ENCODE measurements at regions not wholly inside any gene's neighbourhood (a gene's known extent, or its start where the extent isn't known, plus 50 kb on each side); places are given as distances from the start of the nearest gene placed in this dataset.

DNA sequence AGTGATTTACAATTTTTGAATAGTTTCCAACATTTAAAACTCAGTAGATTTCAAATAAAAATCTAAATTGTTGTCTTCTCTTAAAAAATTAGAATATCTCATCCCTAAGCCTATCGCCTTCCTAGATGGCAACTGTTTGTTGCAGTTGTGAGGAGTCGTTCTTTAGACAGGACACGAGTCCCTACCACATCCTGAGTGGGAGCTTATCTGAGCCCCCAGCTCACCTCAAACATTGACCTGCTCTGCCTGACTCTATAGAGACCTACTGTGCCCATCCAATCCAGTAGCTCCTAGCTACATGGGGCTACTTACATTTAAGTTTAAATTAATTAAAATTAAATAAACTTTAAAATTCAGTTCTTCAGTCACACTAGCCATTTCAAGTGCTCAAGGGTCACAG, 434.7 kb downstream of the FOXO1 start:
- no peak for ATAC-seq
- intact Hi-C loops (cut with DNase I), result no loop called here
- no peak for DNase-seq (ENCODE audit: missing footprints)

DNA sequence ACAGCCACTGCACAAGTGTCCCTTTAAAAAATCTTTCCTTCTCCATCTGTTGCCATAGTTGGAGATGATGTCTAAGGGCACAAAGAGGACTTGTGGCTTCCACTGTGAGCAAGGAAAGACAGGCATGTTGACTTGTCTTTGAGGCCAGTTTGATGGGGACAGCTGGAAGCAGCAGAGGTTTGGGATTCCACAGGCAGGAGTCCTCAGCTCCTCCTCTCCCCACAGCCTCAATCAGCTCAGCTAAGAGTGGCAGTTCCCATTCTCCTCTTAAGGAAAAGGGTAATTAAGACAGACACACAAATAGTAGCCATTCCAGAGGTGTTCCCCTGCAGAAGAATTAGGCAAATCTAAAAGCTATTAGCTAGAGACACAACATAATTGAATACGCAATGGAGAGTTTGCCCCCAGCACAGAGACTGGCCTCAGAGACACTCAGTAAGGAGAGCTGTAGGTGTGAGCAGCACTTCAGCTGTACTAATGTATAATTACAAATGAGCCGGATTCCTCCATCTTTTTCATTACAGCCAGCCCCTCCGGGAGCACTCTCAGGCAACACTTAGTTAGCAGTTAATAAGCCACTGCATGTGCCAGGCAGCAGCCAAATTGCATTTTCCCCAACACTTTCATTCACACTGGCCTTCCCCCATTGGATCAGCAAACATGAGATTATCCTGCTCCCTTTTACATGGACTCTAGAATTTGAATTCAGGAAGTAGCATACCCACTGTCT, 434.0 kb downstream of the FOXO1 start:
- ATAC-seq (no peak), DNase-seq (ENCODE audit: missing footprints) (no peak)
- intact Hi-C loops (cut with DNase I), result no loop called here

DNA sequence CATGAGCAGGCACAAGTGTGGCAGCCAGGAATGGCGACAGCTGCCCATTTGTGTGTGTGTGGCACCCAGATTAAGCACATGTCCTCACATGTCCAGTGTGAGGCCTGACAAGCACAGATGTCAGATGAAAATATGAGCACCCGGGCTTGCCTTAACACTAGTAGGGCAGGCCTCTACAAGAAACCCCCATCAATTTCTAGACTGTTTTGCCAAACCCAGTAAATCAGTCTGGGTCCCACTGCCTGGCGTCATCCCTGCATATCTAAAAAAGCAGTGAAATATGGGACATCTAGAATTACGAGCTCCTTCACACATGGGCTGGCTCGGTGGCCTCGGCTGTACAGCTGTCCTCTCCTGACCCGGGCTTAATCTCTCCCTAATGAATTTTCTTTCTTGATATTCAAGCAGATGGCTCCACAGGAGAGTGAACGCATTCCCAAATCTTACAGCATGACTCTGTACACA, 432.7 kb downstream of the FOXO1 start:
- DNase-seq (ENCODE audit: missing footprints) (peak; percentile 81), ATAC-seq (peak; percentile 81)
- intact Hi-C loops (cut with DNase I), result no loop called here

DNA sequence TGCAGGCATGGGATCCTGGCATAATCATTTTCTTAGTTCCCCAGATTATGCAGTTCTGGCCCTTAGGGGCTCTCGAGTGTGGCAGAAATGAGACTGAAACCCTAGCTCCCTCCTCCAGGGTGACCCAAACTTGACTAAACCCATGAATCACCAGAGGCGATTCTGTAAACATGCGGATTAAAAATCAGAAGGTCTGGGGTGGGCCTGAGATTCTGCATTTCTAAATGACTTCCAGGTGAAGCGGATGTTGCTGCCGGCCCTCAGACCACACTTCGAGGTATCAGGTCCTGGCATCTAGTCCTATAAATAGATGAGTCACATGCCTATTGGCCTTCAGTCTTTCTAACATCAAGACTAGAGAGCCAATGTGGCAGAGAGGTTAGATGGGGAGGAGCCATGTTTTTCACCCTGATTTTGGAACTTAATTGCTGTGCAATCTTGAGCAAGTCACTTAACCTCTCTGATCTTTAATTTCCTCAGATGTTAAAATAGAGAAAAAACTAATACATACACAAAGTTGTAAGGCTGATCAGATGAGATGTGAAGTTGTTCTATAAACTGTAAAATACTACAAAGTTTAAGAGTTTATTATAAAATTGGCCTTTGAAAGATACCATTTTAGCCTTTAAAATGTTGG, 431.2 kb downstream of the FOXO1 start:
- intact Hi-C loops (cut with DNase I), result no loop called here
- DNase-seq (ENCODE audit: missing footprints), result no peak
- no peak for ATAC-seq

DNA sequence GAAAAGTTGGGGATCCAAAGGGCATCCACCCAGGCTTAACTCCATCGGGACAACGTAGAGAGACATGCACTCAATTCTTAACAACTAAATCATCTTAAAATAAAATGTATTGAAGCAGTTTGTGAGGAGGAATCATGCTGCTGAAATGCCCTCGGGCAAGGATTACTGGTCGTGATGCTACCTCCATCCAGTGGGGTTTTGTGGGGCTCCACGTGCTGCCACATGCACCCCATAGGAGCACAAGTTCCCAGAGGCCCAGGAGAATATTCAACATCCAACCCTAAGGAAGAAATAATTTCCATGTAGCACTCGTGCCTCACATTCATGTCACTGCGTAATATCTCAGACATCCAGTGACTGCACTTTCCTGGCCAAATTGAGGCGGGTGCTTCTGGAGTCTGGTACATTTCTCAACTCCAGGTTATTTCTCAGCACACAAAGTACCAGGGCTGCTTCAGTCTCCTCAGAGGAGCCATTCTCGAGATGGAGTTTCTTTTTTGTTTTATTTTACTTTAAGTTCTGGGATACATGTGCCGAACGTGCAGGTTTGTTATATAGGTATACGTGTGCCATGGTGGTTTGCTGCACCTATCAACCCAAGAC, 429.8 kb downstream of the FOXO1 start:
- intact Hi-C loops (cut with DNase I), result no loop called here
- DNase-seq (ENCODE audit: missing footprints), result no peak
- ATAC-seq, result peak; percentile 76

DNA sequence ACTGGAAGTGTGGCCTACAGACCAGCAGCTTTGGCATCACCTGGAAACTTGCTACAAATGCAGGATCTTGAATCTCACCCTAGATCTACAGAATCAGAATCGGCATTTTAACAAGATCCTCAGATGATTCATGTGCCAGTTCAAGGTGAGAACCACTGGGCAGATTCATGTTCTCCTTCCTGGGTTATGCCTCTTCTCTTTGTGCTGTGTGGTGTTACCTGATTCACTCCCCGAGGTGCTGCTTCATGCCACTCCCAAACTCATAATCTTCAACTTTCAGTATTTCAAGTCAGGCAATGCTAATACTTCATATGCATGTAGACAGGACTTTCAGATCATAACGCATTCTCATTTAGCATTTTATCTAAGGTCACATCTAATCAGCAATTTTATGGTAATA, 427.7 kb downstream of the FOXO1 start:
- intact Hi-C loops (cut with DNase I), result no loop called here
- DNase-seq (ENCODE audit: missing footprints), result no peak
- no peak for ATAC-seq

DNA sequence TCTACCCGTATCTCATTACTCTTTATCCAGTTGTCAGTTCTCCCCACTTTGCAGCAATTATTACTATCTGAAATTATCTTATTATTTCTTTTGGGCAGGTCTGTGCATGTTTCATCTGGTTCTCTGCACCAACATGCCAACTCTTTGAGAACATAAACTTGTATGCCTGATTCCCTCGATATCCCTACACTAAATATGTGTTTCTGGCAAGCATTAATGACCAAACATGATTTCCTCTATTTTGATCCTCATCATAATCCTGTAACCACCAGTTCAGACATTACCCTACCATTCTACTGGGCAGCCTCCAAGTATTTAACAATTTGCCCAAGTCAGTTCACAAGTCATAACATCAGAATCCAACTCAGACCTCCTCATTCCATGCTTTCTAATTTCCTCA, 426.1 kb downstream of the FOXO1 start:
- DNase-seq (ENCODE audit: missing footprints) (no peak), ATAC-seq (no peak)
- intact Hi-C loops (cut with DNase I), result no loop called here

DNA sequence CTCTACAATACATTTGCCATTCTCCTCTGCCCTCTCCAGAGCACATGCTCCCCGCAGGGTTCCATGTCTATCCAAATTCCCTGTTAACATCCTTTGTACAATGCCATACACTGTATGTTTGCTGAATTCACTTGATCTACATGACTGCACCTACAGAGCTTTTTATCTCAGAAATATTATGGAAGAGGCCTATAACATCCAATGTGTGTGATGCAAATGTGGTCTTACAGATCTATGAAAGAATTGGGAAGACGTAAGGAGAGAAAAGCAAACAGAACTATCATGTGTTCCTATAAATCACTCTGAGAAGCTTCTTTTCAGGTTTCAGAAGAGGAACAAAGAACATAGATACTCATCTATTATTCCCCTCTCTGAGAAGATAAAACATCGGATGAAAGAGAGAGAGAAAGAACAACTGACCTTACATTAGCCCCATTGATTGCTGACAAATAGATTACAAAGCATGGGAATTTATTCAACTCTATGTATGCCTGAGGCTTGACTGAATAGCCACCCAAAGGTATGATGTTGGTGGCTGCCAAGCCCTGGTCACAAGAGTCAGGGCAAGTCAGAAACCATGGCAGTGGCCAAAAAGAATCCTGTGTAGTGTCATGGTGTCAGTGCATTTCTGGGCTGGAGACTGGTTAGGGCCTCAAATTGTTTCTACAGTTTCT, 425.2 kb downstream of the FOXO1 start:
- ATAC-seq (no peak), DNase-seq (ENCODE audit: missing footprints) (no peak)
- intact Hi-C loops (cut with DNase I), result no loop called here

DNA sequence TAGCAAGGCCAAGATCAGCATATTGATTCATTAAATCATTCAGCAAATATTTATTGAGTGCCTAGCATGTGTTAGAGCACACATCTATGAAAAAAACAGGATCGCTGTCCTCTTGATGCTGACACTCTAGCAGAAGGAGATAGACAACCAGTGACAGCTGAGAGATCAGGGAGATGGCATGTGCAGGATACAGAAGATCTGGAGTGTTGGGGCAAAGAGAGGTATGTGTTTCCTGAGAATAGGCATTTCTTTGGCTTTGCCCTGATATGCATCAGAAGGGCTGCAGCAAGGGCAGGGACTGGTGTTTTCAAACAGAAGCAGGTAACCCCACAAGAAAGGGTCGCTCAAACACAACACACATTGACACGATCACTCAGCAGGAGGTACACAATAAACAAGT, 423.4 kb downstream of the FOXO1 start:
- no peak for ATAC-seq
- intact Hi-C loops (cut with DNase I), result no loop called here
- no peak for DNase-seq (ENCODE audit: missing footprints)

DNA sequence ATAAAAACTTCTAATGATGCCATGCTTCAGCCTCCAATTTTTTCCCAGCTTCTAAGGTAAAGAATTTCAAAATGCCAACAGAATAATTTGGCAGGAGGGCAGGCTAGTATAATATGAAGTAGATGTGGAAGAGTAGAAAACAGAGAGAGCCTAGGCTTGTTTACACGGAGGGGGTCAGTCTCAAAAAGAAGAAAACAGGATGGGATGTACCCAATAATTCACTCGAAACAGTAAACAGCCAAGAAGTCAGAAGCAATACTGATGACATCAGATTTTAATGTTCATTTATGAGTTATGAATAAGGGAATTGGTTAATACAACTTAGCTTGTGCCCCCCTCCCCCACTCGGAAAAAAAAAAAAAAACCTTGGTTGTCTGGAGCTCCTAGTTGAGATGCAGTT, 422.5 kb downstream of the FOXO1 start:
- intact Hi-C loops (cut with DNase I), result no loop called here
- no peak for ATAC-seq
- DNase-seq (ENCODE audit: missing footprints), result no peak

DNA sequence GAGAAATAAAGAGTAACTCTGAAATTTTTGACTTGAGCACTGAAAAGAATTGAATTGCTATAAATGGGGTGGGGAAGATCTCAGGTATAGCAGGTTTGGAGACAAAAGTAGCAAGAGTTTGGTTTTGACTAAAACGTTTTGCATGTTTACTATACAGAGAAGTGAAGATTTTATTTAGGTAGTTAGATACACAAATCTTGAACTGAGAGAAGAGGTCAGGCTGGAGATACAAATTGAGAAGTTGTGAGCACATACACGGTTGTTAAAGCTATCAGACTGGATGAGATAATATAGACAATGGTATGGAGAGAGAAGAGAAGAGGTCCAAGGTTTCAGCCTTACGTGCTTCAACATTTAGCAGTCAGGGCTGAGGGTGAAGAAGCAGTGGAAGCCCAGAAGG, 420.9 kb downstream of the FOXO1 start:
- intact Hi-C loops (cut with DNase I), result no loop called here
- ATAC-seq, result no peak
- no peak for DNase-seq (ENCODE audit: missing footprints)

DNA sequence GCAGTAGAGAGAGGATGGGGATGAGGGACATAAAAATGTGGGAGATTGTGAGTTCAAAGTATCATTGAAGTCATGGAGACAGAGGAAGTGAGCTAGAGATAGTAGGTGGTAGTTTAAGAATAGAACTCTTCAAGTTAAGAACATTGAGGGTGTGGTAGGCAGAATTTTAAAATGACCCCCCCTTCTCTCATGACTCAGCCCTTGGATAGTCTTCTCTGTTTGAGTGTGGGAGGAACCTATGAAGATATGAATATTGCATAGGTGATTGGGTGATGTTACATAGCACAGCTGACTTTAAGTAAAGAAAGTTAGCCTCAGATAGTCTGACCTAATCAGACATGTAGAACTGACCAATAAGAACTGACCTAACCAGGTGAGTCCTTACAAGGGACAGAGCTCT, 418.6 kb downstream of the FOXO1 start:
- DNase-seq (ENCODE audit: missing footprints), result no peak
- intact Hi-C loops (cut with DNase I), result no loop called here
- ATAC-seq, result no peak

DNA sequence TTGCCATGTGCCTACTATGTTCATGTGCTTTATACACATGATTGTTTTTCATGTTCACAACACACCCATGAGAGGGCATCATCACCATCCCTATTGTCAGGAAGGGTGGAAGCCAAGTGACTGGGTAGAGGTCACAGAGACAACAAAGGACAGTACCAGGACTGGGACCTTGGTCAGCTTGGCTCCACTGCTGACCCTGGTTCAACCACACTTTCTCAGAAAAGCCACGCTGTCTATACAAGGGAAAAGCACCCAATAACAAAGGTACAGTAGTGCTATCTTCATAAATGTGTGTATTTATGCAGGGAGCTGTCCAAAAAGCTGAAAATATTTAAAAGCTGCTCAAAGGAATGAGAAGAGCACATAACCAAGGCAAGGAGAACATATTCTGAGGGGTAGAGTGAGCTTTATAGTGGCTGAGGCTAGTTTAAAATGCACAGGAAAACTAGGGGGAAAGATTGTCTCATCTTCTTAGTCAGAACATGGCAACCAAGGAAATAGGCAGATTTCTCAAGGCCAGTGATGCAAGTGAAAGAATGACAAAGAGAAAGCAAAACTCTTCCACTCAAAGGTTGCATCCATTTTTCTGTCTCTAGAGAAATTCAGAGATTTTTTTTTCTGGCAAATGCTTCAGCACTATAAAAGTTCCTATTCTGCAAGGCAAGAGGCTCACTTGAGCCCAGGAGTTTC, 415.0 kb downstream of the FOXO1 start:
- DNase-seq (ENCODE audit: missing footprints) (no peak), ATAC-seq (peak; percentile 30)
- intact Hi-C loops (cut with DNase I), result no loop called here

DNA sequence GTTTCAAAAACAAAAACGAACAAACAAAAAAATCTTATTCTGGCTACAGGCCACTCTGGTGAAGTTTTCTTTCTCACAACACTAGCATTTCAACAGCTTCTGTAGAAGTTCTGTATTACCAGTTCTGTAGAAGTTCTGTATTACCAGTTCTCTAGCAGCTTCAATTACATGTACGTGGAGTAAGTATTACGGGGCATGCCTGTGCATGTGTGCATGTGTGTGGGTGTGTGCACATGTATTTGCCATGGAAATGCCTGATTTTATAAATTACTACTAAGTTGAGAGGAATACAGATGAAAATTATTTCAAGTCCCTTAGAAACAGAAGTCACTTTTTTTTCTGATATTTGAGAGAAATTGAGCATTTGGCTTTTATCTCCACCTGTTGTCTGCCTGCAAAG, 414.2 kb downstream of the FOXO1 start:
- no peak for DNase-seq (ENCODE audit: missing footprints)
- intact Hi-C loops (cut with DNase I), result no loop called here
- no peak for ATAC-seq

DNA sequence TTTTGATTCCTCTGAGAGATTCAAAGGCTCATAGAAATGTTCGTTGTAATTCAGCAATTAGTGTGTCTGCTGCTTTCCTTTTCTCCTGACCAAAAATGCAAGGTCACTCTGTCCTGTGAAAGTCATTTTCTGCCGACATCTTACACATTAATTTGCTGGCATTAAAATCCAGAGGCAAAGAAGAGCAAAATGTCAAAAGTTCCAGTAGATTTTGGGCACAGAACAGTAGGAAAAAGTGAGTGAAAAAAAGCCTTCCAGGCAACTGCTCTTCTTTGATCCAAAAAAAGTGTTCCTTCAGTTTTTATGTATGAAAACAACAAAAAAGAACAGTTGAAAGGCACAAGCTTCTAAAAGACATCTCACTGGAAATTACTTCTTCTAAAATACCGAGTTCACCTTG, 413.8 kb downstream of the FOXO1 start:
- ATAC-seq, result no peak
- no peak for DNase-seq (ENCODE audit: missing footprints)
- intact Hi-C loops (cut with DNase I), result no loop called here

DNA sequence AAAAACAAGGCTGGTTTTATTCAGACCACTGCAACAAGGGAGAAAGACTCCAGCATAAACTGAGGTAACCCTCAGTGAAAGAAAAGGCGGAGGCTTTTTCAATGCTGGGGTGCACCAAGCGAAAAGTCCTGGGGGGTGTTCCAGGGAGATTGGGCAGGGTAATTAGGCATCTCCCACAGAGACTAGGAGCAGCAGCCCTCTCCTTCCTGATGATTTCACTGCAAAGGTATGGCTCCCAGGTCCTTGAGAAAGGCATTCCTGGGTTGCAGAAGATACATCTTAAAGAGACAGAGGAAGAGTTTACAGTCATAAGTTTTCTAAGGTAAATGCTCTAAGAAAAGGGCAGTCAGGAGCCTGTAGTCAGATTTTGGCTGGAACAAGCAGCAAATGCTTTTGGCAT, 412.0 kb downstream of the FOXO1 start:
- no peak for ATAC-seq
- intact Hi-C loops (cut with DNase I), result no loop called here

DNA sequence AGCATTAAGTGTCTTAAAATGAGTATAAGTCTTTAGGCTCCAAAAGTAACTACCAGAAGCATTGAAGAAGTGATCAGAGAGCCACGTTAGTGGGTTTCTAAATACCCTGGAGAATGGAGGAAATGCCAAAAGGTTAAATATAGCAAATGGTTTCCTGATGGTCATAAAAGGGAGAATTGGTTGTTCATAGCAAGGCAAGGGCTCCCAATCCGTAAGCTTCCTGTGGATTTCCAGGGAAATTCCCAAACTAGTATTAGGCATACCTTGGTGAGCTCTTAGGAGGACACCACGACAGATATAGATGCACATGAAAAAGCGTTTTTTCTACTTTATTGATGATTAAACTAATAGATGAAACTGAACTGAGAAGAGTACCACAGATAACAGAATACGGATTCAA, 410.9 kb downstream of the FOXO1 start:
- ATAC-seq, result no peak
- DNase-seq (ENCODE audit: missing footprints), result no peak
- intact Hi-C loops (cut with DNase I), result no loop called here

More for the DNA sequence above, 412.0 kb downstream of the FOXO1 start:
- no peak for DNase-seq (ENCODE audit: missing footprints)

DNA sequence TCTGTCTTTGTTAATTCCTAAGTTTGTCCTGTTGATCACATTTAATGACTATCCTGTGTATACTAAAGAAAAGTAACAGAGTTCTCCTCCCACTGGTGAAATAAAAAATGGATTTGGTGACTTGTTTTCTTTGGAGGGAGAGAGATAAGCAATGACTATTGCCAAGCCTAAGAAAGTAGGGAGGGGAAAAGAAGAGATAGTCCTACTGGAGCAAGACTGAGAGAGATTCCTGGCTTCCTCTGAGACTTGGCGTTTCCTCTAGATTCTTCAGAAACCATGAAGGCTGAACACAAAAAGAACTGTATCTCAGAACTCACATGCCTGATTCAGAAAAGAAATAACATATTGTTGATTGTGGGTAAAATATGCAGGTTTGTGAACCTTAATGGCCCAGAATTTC, 406.5 kb downstream of the FOXO1 start:
- DNase-seq (ENCODE audit: missing footprints), result no peak
- intact Hi-C loops (cut with DNase I), result no loop called here
- ATAC-seq, result peak; percentile 94

DNA sequence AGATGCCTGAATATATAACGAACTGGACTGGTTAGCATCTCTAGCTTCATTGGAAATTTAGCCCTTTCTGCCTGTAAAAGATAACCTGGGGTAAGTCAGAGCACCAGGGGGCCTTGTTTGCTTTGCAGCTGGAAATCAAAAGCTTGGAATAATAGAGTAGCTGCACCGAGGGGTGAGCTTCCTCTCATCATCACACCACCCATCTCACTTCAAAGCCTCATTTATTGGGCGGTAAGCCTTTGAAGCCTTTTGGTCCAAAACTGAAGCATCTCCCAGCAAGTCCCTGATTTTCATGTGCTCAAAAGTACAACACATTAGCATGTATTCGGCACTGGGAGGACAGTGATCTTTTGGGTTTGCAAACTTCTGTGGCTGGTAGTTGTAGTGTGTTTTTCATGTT, 405.1 kb downstream of the FOXO1 start:
- no peak for DNase-seq (ENCODE audit: missing footprints)
- intact Hi-C loops (cut with DNase I), result no loop called here
- ATAC-seq, result no peak
